NCI-H2227 (cell line): ENCODE measurements at regions not wholly inside any gene's neighbourhood (a gene's known extent, or its start where the extent isn't known, plus 50 kb on each side); places are given as distances from the start of the nearest gene placed in this dataset.

Source experiments
- DNase-seq: peaks from one replicate; lab custom pipeline; 2025; ENCODE audit not compliant: unreplicated experiment; lab: John Stamatoyannopoulos, UW

GRCh38 chr2:240225660-240226475 is 85.4 kb upstream of the OTOS start:
- DNase-seq = no peak

- no peak for DNase-seq
Observed at GRCh38 chr2:240226672-240227537, 86.4 kb upstream of the OTOS start.

- no peak for DNase-seq
Observed at GRCh38 chr2:240227538-240228428, 87.3 kb upstream of the OTOS start.

GRCh38 chr2:240229005-240229404 is 88.5 kb upstream of the OTOS start:
- no peak for DNase-seq

DNA sequence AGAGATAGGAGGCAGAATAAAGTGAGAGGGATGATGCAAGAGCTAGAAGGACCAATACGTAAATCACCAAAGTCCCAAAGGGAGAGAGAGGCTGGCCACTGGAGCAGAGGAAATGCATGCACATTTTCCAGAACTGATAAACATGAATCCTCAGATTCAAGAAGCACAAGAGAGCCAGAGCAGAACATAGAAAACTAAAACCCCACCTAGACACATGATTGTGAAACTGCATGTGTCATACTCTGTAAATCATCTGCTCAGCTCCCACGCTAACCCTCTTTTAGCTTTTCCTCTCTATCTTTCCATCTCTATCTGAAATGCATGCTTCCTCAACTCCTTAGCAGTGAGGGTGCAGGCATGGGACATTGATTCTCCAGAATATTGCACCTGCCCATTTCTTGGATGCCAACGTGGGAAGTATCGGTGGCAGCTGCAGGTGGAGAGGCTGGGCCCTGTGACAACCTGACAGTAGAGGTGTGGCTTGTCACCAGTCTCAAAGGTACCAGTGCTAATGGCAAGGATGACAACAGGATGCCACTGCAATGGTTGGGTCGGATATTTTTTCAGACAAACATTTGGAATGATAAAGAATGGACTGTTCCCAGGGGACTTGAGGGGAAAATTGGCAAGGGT is 89.3 kb upstream of the OTOS start:
- DNase-seq = no peak

DNA sequence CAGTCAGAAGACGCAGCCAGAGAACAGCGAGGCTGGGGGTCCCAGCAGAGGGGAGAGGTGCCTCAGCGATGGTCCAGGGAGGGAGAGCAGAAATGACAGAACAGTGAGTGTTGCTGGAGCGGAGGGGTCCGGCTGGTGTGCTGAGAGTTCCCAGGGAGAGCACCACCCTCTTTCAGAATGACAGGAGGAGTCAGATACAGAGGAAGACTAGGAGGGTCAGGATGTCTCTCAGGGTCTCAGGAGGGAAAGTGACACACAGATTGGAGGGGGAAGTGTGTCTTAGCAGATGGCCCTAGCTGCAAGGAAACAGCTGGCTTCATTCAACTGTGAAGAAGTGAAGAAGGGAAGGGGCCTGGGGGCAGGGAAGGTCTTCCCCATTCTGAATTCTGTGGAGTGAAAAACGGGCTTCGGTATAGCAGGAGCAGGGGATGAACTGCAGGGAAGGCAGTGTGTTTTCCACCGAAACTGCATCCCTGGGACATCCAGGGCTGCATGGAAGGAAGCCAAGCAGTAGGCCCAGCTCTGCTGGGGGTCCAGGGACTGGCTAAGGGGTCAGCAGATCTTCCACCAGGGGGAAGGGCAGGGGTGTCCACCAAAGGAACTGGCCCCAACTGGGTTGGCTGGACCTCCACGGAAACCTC is 90.0 kb upstream of the OTOS start:
- DNase-seq = no peak

DNA sequence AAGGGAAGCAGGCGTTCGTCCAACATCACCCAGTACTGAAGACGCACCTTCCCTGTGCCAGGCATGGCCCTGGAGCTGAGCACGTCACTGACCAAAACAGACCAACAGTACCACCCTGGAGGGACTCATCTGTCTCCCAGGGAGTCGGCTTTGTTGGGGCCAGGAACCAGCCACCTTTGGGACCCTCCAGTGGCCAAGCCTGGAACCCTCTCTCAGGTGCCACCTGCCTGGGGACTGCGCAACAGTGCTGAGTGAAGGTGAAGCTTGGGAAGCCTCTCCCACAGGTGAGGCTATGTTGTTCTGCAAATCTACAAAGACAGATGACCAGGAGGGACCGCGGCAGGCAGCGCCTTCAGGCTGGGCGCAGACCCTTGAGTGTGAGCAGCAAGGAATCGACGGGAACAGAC is 91.4 kb upstream of the OTOS start:
- no peak for DNase-seq

DNA sequence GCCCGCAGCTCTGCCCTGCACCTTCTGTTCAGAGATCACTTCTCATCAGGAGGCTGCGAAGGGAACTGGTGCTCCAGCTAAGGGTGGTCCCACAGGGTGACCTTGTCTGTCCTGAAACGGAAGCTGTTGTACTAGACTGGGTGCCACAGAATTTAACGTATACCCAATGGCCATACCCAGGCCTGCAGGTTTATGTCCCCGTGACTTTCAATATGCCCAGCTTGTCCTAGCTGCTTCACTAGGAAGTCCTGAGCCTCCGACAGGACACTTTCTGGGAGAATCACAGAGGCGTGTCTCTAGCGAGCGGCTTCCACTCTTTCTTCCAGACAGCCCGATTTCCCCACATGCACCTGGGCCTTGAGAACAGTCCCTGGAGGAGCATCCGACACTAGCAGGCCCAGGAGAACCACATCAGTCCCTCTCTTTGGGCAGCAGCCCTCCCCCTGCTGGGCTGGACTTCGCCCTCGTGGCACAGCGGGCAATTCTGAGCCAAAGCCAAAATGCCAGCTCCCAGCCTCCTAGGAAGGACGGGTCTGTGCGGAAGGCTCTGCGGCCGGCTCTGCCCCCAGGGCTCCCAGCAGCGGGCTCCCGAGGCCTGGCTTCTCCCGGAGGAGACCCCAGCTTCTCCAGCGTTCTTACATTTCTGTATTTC is 91.9 kb upstream of the OTOS start:
- no peak for DNase-seq

GRCh38 chr2:240232961-240233884 is 92.8 kb upstream of the OTOS start:
- DNase-seq = peak; percentile 81

GRCh38 chr2:240233885-240234502 is 93.5 kb upstream of the OTOS start:
- no peak for DNase-seq

DNA sequence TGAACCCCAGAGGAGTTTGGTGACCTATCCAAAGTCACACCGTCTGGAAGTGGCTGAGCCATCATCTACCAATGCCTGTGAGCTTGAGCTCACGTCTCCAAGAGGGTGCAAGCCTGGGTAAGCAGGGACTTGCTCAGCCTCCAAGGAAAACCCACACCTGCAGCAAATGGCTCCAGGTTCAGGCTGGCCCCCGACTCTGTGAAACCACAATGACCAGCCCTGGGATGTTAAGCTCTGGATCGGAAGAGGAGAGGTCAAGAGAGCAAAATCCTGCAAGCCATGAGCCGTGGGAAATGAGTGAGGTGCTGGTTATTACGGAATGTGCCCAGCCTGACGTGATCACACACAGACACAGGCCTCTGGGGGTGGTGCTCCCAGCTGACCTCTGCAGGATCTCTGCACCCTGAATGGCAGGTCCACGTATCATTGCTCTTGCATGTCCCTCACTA is 94.1 kb upstream of the OTOS start:
- DNase-seq = no peak

- DNase-seq = no peak
Observed at GRCh38 chr2:240235149-240235803, 94.8 kb upstream of the OTOS start.

DNA sequence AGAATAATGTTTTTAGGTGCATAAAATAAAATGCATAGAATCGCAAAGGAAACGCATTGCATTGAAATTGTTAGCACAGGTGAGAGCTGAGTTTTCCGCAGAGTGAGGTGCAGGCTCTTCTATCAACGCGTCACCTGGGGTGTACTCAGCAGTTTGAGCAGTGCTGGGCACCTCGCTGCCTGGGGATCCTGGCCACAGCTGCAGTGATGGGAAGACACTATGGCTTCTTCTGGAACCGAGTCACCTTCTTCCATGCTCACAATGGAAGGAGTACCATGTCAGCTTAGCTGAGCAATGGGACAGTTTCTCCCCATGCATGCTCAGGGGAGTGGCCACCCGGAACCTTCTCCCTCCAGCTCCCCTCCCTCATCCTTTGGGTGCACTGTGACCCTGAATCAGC is 95.4 kb upstream of the OTOS start:
- no peak for DNase-seq

GRCh38 chr2:240236217-240237111 is 96.0 kb upstream of the OTOS start:
- DNase-seq = peak; percentile 56

DNA sequence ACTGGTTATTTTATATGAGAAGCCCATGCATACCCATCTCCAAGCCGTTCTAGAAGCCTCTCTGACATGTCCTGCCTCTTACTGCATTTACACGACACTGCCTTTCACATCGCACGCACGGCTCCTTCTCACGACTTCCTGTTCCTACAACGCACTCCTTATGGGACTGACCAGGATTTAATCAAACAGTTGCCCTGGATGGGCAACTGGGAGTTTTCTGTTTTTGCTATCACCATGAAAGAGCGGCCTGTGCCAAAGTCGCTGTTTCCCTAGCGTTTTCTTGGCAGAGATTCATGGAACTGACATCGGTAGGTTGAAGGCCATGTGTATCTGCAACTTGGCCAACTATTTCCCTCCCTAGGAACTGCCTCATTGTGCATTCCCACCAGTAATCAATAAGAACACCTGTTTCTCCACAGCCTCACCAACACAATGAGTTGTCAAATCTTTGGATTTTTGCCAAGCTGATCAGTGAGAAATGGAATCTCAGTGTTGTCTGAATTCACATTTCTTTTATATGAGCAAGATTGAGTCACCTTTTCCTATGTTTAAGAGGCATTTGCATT is 97.2 kb upstream of the OTOS start:
- no peak for DNase-seq

DNA sequence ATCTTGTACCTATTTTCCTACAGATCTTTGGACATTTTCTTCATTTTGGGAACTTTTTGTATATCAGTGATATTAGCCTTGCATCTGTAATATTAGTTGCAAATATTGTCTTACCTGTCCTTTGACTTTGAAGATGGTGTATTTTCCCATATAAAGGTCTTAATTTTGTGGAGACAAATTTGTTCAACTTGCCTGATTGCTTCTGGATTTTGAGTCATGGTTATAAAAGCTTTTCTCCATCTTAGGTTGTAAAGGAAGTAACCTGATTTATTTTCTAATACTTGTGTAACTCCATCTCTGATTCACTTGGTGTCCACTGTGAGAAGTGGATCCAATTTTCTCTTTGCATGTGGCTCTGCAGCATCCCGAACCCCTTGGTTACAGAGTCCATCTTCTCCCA is 97.7 kb upstream of the OTOS start:
- no peak for DNase-seq
